Adrenal gland (tissue), 5 donors: ENCODE measurements at regions not wholly inside any gene's neighbourhood (a gene's known extent, or its start where the extent isn't known, plus 50 kb on each side); places are given as distances from the start of the nearest gene placed in this dataset.
"Not testable (repeated sequence)": the region's sequence is repeated elsewhere in the genome, so short reads cannot be mapped to it uniquely, and the experiment has no call there.

Source experiments
- POLR2A ChIP-seq, 2 donors: fragments of 450-650 bp; IDR thresholded peaks; one replicate each; pipeline ENCODE4 v1.6.1; 2017; ENCODE audit warnings: antibody characterized with exemption in 2 of 2, mild to moderate bottlenecking in 2 of 2, moderate library complexity in 1 of 2
- TF ChIP-seq, protein P1 (sequence below), 6 experiments: fragments of 450-650 bp in 4 of 6; fragments of 200-600 bp in 2 of 6; sonication (generic) in 1 of 6; IDR thresholded peaks; 1 replicate in 5 of 6; 2 replicates in 1 of 6; pipeline versions ENCODE4 v1.5.1 to v1.8.0; 2016 to 2021; ENCODE audit warnings: antibody characterized with exemption in 6 of 6, mild to moderate bottlenecking in 2 of 6, moderate library complexity in 1 of 6
- donor health status: DM: no; HTN: no; CAD: no.

DNA sequence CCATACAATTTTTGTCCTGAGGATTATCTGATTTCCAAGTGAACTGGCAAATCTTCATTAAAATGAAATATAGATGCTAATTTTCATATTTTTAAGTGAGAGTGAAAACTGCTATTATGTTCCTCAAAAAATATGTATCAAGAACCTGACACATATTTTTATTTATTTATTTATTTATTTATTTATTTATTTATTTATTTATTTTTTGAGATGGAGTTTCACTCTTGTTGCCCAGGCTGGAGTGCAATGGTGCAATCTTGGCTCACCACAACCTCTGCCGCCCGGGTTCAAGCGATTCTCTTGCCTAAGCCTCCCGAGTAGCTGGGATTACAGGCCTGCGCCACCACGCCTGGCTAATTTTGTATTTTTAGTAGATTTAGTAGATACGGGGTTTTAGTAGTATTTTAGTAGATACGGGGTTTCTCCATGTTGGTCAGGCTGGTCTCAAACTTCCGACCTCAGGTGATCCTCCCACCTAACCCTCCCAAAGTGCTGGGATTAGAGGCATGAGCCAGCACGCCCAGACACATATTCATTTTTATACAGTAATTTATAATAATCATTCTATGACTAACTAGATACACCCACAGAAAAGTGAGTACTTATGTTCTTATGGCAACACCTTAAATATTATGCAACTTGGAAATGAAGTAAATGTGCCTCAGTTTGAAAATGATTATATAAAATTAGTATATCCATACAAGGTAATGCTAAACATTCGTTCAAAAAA is 248.3 kb downstream of the CDH7 start:
- TF ChIP-seq, protein P1, sequence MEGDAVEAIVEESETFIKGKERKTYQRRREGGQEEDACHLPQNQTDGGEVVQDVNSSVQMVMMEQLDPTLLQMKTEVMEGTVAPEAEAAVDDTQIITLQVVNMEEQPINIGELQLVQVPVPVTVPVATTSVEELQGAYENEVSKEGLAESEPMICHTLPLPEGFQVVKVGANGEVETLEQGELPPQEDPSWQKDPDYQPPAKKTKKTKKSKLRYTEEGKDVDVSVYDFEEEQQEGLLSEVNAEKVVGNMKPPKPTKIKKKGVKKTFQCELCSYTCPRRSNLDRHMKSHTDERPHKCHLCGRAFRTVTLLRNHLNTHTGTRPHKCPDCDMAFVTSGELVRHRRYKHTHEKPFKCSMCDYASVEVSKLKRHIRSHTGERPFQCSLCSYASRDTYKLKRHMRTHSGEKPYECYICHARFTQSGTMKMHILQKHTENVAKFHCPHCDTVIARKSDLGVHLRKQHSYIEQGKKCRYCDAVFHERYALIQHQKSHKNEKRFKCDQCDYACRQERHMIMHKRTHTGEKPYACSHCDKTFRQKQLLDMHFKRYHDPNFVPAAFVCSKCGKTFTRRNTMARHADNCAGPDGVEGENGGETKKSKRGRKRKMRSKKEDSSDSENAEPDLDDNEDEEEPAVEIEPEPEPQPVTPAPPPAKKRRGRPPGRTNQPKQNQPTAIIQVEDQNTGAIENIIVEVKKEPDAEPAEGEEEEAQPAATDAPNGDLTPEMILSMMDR (IDR thresholded peaks at IDR 0.05), result not testable (repeated sequence)
- TF ChIP-seq POLR2A (IDR thresholded peaks at IDR 0.05), result not testable (repeated sequence)
